Activated CD4-positive, alpha-beta memory T cell treated with anti-CD3 and anti-CD28 coated beads for 36 hours (primary cell): ENCODE measurements at regions not wholly inside any gene's neighbourhood (a gene's known extent, or its start where the extent isn't known, plus 50 kb on each side); places are given as distances from the start of the nearest gene placed in this dataset.

Source experiments
- CTCF ChIA-PET: fragments of 350-600 bp; sonication (Branson Sonifier 250); formaldehyde crosslinking; loops from one replicate; lab custom pipeline; 2021; ENCODE audit warnings: antibody characterized with exemption, inconsistent platforms; lab: Charles Lee
- POLR2A ChIA-PET: fragments of 350-600 bp; sonication (Branson Sonifier 250); formaldehyde crosslinking; loops from one replicate; lab custom pipeline; 2021; ENCODE audit warnings: antibody characterized with exemption; lab: Charles Lee
- DNase-seq: peaks from one replicate; pipeline ENCODE4 v3.0.0-alpha.2; 2020
- H3K27ac Mint-ChIP-seq: one replicate; pipeline ENCODE4 v1.8.0; 2021; ENCODE audit warnings: mixed read lengths
- H3K27me3 Mint-ChIP-seq: one replicate; pipeline ENCODE4 v1.8.0; 2021; ENCODE audit warnings: mixed read lengths
- H3K36me3 Mint-ChIP-seq: one replicate; pipeline ENCODE4 v1.8.0; 2021; ENCODE audit warnings: mixed read lengths
- H3K4me1 Mint-ChIP-seq: one replicate; pipeline ENCODE4 v1.8.0; 2021; ENCODE audit warnings: low read depth, mixed read lengths
- H3K4me3 Mint-ChIP-seq: one replicate; pipeline ENCODE4 v1.8.0; 2021; ENCODE audit warnings: mild to moderate bottlenecking, mixed read lengths
- H3K9me3 Mint-ChIP-seq: one replicate; pipeline ENCODE4 v1.8.0; 2021; ENCODE audit warnings: mixed read lengths
- intact Hi-C: fragments of 100-400 bp; cut with micrococcal nuclease; formaldehyde crosslinking; loops from one replicate; pipeline ENCODE4 v1.15.1; 2023

DNA sequence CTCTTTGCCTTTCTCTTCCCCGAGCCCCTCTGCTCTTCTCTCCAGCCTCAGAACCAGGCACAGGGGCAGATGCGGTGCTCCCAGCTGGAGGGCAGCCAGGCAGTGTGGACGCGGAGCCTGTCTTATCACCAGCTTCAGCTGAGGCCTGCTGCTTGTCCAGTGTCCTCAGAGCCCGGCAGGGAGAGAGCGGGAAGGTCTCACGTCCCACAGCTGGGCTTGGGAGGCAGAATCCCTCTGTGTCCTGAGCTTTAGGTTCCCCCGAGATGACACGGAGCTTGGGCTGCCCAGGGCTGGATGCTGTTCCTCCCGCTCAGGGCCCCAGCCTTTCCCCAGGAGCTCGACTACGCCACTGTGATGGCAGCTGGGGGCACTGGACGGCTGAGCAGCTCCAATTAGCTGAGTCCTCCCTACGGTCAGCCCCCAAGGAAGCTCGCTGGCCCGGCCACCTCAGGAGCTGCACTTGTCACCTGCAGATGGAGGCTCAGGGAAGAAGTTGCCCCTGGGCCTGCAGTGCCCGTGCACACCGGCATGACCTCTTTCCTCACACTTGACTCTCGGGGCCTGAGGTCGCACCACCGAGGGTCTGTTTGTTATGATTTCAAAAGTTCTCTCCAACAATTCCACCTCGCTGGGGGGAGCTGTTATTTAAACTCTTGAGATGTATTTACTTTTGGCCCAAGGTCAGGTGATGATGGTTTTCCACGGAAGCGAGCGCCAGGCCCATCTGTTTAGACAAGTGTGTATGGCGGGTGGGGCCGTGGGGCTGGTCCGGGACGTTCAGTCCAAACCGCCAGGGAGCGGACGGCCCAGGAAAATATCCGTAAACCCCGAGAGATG is 127.3 kb downstream of the SIK1 start:
- H3K4me3 Mint-ChIP-seq: no peak overlapping the region
- peaks cover 6% of the 10 kb centered on the region for H3K27me3 Mint-ChIP-seq
- H3K27ac Mint-ChIP-seq: no peak overlapping the region
- CTCF ChIA-PET: no interaction called here
- H3K4me1 Mint-ChIP-seq: no peaks in the 10 kb centered on the region
- no peaks in the 10 kb centered on the region for H3K36me3 Mint-ChIP-seq
- POLR2A ChIA-PET: no interaction called here
- DNase-seq: no peak
- intact Hi-C loops: no loop called here
- peaks cover 6% of the 10 kb centered on the region for H3K9me3 Mint-ChIP-seq

DNA sequence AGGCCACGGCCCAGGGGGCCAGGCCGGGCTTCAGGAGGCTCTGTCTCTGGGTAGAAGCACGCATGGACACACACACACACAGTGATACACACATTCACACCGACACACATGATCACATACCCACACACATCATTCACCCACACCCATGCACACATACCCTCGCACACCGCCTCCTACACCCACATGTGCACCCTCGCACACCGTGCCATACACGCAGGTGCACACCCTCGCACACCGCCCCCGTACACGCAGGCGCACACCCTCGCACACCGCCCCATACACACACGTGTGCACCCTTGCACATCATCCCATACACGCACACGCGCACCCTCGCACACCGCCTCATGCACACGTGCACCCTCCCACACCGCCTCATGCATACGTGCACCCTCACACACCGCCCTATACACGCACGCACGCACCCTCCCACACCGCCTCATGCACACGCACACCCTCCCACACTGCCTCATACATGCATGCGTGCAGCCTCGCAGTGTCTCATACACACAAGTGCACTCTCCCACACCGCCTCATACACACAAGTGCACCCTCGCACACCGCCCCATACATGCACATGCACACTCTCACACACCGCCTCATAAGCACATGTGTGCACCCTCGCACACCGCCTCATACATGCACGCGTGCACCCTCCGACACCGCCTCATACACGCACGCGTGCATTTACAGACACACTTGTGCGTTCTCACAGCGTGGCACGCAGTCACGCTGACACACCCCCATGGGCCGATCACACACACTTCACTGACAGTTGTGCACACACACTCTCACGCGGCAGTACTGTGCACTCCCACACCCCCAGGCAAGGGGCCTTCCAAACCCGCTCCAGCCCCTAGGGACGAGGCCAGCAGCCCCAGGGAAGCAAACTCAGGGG is 128.1 kb downstream of the SIK1 start:
- intact Hi-C loops: no loop called here
- Mint-ChIP-seq H3K27ac (no peak overlapping the region), H3K27me3 (peaks cover 6% of the 10 kb centered on the region), H3K4me3 (no peak overlapping the region), H3K36me3 (no peaks in the 10 kb centered on the region), H3K4me1 (no peaks in the 10 kb centered on the region), H3K9me3 (peaks cover 6% of the 10 kb centered on the region)
- DNase-seq: no peak
- POLR2A ChIA-PET: no interaction called here
- CTCF ChIA-PET: no interaction called here

DNA sequence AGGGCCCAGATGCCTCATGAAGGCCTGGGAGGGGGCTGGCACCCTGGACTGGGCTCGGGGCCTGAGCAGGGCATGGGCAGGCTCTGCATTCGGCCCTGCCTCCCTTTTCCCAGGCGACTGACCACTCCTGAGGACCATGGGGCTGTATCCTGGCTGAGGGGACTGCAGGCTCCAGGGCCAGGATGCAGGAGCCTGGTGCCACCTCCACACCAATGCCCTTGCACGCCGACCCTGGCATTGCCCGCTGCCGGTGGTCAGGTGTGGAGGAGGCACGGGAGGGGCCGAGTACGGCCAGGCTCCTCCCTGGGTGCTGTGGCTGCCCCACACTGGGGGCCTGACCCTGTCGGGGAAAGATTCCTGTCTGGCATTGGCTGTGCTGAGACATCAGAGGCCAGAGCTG is 128.9 kb downstream of the SIK1 start:
- ChIA-PET CTCF (no interaction called here), POLR2A (no interaction called here)
- H3K9me3 Mint-ChIP-seq: peaks cover 6% of the 10 kb centered on the region
- H3K4me1 Mint-ChIP-seq: no peaks in the 10 kb centered on the region
- no peak for DNase-seq
- intact Hi-C loops: no loop called here
- no peaks in the 10 kb centered on the region for H3K36me3 Mint-ChIP-seq
- H3K27ac Mint-ChIP-seq: no peak overlapping the region
- H3K27me3 Mint-ChIP-seq: peaks cover 6% of the 10 kb centered on the region
- H3K4me3 Mint-ChIP-seq: no peak overlapping the region

DNA sequence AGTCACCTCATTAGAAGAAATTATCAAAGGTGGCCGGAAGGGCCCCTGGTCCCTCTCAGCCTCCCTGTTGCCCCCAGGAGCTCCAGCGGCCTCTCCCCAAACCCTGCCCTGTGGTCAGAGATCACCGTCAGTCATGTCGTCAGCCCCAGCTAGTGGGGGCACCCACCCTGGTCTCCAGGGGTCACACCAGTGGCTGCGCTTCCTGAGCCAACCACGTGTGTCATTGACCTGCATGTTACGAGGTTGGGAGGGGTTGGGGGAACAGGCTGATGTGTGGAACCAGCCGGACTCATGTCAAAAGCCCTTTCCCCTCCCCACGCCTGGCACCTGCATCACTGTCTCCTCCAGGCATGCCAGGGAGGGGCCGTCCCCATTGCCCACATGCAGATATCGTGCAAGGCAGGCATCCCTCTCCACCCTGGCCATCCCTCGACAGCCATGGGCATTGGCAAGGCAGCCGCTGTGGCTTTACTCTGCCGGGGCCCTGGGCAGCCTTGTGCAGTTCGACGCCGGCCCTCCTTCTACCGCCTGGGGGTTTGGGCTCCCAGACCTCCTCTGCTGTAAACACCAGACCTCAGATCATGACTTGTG is 128.7 kb downstream of the CRYAA start:
- Mint-ChIP-seq H3K9me3 (peaks cover 6% of the 10 kb centered on the region), H3K4me1 (no peaks in the 10 kb centered on the region), H3K36me3 (no peaks in the 10 kb centered on the region), H3K27ac (no peak overlapping the region), H3K27me3 (peaks cover 6% of the 10 kb centered on the region), H3K4me3 (no peak overlapping the region)
- POLR2A ChIA-PET: no interaction called here
- DNase-seq: no peak
- intact Hi-C loops: no loop called here
- CTCF ChIA-PET: no interaction called here

DNA sequence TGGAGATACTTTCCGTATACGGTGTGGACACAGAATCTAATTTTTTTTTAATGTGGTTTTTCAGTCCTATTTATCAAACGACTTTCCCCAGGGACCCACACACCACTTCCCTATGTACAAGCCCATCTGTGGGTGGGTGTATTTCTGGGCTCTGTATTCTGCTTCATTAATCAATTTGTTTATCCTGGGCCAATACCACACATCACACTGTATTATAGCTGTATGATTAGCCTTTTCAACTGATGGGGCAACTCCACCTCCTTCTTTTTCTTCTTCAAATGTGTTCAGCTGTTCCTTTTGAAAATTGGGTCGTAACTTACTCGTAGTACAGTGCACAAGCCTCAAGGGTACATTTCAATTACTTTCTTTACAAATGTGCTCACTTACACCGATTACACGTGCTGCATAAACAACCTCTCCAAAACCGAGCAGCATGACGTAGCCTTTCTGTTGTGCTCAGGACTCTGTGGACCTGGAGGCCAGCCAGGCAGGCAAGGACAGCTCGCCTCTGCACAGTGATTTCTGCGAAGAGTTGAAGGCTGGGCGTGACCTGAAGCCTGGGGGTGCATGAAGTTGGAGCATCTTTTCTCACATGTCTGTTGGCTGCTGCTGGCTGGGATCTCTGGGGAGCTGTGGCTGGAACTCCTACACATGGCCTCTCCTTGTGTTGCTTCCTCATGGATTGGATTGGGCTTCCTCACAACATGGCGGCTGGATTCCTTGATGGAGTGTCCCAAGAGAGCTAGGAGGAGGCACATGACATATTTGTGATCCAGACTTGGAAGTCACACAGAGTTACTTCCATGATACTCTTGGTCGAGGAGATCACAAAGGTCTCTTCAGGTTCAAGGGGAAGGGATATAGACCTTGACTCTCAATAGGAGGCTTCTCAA is 126.5 kb downstream of the CRYAA start:
- H3K9me3 Mint-ChIP-seq: peaks cover 6% of the 10 kb centered on the region
- no peak overlapping the region for H3K4me3 Mint-ChIP-seq
- no peak overlapping the region for H3K27ac Mint-ChIP-seq
- DNase-seq: no peak
- no peaks in the 10 kb centered on the region for H3K4me1 Mint-ChIP-seq
- ChIA-PET POLR2A (no interaction called here), CTCF (no interaction called here)
- intact Hi-C loops: no loop called here
- H3K36me3 Mint-ChIP-seq: no peaks in the 10 kb centered on the region
- peaks cover 6% of the 10 kb centered on the region for H3K27me3 Mint-ChIP-seq

DNA sequence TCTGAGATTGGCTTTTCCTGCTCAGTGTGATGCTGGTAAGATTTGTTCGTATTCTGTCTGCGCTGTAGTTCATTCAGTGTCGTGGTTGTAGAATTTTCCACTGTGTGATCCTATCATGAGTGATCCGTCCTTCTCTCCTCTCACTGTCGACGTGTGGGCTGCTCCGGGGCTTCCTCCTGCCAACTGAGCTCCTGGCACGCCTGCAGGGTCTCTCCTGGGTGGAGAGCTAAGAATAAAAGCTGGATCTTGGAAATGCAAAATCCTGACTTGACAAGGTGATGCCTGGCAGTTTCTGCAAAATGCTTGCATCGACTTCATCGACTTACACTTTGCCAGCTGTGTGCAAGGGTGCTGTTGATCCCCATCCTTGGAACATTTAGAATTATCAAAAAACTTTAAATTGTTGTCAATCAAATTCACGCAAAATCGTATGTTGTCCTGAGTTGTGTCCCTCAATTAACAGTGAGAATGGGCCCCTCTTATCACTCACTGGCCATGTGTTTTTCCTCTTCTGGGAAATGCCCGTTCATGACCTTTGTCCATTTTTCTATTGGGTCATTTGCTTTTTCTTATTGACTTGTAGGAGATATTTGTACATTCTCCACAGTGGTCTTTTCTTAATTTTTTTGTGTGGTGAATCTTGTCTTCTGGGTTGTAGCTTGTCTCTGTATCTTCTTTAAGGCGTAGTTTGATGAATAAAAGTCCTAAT is 125.5 kb downstream of the CRYAA start:
- H3K27ac Mint-ChIP-seq: no peak overlapping the region
- DNase-seq: no peak
- H3K4me3 Mint-ChIP-seq: no peak overlapping the region

DNA sequence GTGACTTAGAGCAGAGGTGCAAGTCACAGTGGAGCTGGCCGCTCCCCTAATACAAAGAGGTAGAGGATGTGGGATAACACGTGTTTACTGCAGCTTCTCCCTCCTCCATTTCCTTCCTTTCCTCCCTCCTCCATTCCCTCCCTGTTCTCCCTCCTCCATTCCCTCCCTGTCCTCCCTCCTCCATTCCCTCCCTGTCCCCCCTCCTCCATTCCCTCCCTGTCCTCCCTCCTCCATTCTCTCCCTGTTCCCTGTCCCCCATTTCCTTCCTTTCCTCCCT is 124.0 kb downstream of the CRYAA start:
- intact Hi-C loops: no loop called here
- ChIA-PET POLR2A (no interaction called here), CTCF (no interaction called here)
- Mint-ChIP-seq H3K9me3 (peaks cover 11% of the 10 kb centered on the region), H3K4me3 (no peak overlapping the region), H3K27me3 (peaks cover 1% of the 10 kb centered on the region), H3K36me3 (no peaks in the 10 kb centered on the region), H3K27ac (no peak overlapping the region), H3K4me1 (no peaks in the 10 kb centered on the region)
- no peak for DNase-seq

More for the DNA sequence above, 125.5 kb downstream of the CRYAA start:
- ChIA-PET POLR2A (no interaction called here), CTCF (no interaction called here)
- H3K27me3 Mint-ChIP-seq: peaks cover 6% of the 10 kb centered on the region
- H3K9me3 Mint-ChIP-seq: peaks cover 9% of the 10 kb centered on the region
- intact Hi-C loops: no loop called here
- no peaks in the 10 kb centered on the region for H3K36me3 Mint-ChIP-seq
- H3K4me1 Mint-ChIP-seq: no peaks in the 10 kb centered on the region

DNA sequence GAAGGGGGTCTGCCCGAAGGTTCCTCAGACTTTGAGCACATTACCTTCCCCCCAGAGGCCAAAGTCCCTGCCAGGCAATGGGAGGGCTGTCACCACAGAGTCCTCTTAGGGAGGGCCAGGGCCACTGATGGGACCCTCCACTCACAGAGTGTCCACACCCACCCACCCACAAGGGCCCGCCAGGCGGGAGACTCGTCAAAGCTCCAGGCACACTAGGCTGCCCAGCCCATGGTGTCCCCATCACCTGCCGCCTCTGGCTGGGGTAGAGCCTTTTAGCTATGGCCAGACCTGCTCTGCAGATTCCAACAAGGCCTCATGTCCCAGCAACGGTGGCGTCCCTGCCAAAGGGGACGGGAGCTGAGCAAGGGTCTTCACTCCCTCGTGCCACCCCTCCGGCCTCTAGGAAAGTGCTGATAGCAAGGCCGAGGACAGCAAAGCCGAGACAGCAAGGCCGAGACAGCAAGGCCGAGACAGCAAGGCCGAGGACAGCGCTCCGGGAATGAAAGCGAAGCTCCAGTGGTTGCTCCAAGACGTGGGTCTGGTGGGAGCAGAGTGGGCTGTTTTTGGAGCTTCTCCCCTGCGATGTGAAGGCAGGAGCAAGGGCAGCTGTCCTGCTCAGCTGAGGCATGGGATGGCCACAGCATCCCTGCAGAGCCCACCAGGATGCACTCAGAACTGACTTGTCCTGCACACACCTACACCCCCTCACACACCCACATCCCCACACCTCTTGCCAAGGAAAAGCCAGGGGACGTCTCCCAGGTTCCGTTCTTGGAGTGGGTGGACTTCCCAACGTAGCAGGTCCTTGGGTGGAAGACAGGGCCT is 123.4 kb downstream of the CRYAA start:
- intact Hi-C loops: no loop called here
- POLR2A ChIA-PET: no interaction called here
- H3K4me1 Mint-ChIP-seq: no peaks in the 10 kb centered on the region

DNA sequence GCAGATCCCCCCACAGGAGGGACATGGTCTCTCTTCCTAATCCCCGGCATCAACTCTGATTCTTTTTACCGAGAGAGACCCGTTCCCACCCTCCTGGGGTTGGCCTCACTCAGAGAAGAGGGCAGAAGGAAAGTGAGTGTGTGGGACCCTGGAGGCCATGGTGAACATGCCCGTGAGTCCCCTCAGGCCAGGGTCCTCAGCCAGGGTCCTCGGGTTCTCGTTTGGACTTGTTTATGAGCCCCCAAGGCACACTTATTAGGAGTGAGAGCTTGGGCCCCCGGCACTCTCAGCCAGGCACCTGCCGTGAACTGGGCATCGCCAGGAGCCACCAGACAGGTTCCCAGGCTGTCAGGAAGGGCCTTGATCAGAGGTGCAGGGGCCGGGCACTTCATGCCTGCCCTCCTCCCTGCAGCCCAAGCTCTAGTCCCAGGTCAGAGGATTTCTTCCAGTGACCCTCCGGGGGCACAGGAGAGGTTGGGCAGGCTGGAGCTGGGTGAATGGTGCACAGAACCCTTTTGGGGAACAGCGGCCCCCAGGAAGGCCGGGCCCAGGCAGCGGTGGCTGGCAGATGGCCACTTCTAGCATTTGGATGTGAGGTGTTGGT is 122.6 kb downstream of the CRYAA start:
- ChIA-PET CTCF (no interaction called here), POLR2A (no interaction called here)
- Mint-ChIP-seq H3K9me3 (peaks cover 11% of the 10 kb centered on the region), H3K27ac (no peak overlapping the region), H3K4me3 (no peak overlapping the region), H3K27me3 (peaks cover 1% of the 10 kb centered on the region), H3K36me3 (no peaks in the 10 kb centered on the region), H3K4me1 (no peaks in the 10 kb centered on the region)
- intact Hi-C loops: no loop called here
- DNase-seq: no peak

More for the DNA sequence above, 123.4 kb downstream of the CRYAA start:
- Mint-ChIP-seq H3K36me3 (no peaks in the 10 kb centered on the region), H3K27ac (no peak overlapping the region), H3K27me3 (peaks cover 1% of the 10 kb centered on the region), H3K9me3 (peaks cover 11% of the 10 kb centered on the region), H3K4me3 (no peak overlapping the region)
- CTCF ChIA-PET: no interaction called here
- no peak for DNase-seq

DNA sequence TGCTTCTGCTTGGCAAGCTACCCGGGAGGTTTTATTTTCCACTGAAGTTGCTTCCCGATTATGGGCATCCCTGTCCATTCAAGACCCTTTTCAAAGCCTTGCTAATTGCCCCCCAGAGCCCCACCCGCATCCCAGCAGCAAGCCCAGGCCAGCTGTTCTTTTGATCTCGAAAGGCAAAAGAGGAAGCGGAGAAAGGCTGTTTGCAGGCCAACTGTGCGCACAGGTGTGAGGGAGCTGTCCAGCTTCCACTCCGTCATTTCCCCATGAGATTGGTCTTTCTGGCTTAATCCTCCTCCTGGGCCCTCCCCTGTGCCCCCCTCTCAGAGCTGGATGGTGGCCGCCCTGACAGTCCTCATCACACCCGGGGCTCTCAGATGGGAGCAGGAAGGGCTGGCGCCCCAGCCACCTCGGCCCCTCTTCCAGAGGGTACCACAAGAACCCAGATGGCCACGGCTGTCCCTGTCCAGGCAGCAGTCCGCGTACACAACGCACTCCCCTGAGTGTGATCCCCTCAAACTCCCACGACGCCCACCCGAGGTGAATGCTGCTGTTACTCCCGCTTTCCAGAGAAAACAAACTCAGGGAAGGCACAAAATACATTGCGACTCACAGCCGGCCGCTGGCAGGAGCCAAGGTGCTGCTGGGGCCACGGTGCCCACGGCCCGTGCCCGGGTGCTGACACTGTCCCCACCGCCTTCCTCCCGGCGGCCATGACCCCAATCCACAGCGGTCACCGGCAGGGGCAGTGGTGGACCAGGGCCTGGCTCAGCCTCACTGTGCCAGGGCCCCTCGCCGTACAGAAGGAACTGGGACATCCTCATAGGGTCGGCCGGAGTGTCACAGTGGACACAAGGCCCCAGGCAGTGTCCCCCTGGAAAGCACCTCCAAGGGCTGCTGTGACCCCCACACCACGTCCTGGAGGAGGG is 121.9 kb downstream of the CRYAA start:
- peaks cover 10% of the 10 kb centered on the region for H3K9me3 Mint-ChIP-seq
- H3K4me1 Mint-ChIP-seq: no peaks in the 10 kb centered on the region
- POLR2A ChIA-PET: no interaction called here
- H3K4me3 Mint-ChIP-seq: no peak overlapping the region
- H3K27me3 Mint-ChIP-seq: peaks cover under 1% of the 10 kb centered on the region
- no peak overlapping the region for H3K27ac Mint-ChIP-seq
- H3K36me3 Mint-ChIP-seq: no peaks in the 10 kb centered on the region
- DNase-seq: no peak
- intact Hi-C loops: no loop called here
- CTCF ChIA-PET: no interaction called here
